Heart left ventricle (tissue), 13 donors: ENCODE measurements at regions not wholly inside any gene's neighbourhood (a gene's known extent, or its start where the extent isn't known, plus 50 kb on each side); places are given as distances from the start of the nearest gene placed in this dataset.

Source experiments
- CTCF ChIP-seq, 12 donors: fragments of 200-600 bp; sonication (generic) in 4 of 12; IDR thresholded peaks; one replicate each; pipeline versions ENCODE4 v1.5.0 to v1.8.0; 2018 to 2022; ENCODE audit warnings: antibody characterized with exemption in 12 of 12, mild to moderate bottlenecking in 5 of 12
- POLR2A ChIP-seq, 2 donors: fragments of 450-650 bp; IDR thresholded peaks; one replicate each; pipeline ENCODE4 v1.6.1; 2017; ENCODE audit warnings: antibody characterized with exemption in 2 of 2, mild to moderate bottlenecking in 2 of 2, moderate library complexity in 2 of 2
- donor health status: ischemic (EF 13 %, LVEDD 7.1; RV severe dilation, severe dysfunction).
- donor health status: DM: no; HTN: yes; CAD: no.
- donor health status: DM: no; HTN: no; CAD: no.
- donor health status: ischemic (EF 25% LVEDD 6.9; RV normal size, moderate dysfunction).
- donor health status: ischemic (EF 25% LVEDD 5.7; RV mildly dilated, moderate dysfunction).
- donor health status: ischemic (EF 35%, LVEDD 5.7; RV mildly dilated, moderate dysfunction).
- donor health status: nonischemic (EF 11% LVEDD 7.7; RV severe dilation, severe dysfunction).
- donor health status: DM: yes; HTN: yes; CAD: no.
- donor health status: PGD.
- donor health status: ischemic (EF 29% LVEDD 5.4; RV normal size, mild dysfunction).
- donor health status: nonischemic (EF 23%, LVEDD 6.1; RV moderate dilation, normal function).

- TF ChIP-seq POLR2A (IDR thresholded peaks at IDR 0.05): no peak
- no peak for TF ChIP-seq CTCF (IDR thresholded peaks at IDR 0.05)
Measured at GRCh38 chr9:102185371-102185770, 446.9 kb upstream of the GRIN3A start.
